GM20000 (cell line): ENCODE measurements at regions not wholly inside any gene's neighbourhood (a gene's known extent, or its start where the extent isn't known, plus 50 kb on each side); places are given as distances from the start of the nearest gene placed in this dataset.

ENCODE experiments used
- DNase-seq: peaks from one replicate; pipeline ENCODE4 v3.0.0; 2012; ENCODE audit warnings: low spot score
- CTCF ChIP-seq: IDR thresholded peaks from 2 replicates; pipeline ENCODE4 v1.5.1; 2012; ENCODE audit warnings: mild to moderate bottlenecking, control low read depth; ENCODE audit errors: extremely low read depth, missing control alignments

DNA sequence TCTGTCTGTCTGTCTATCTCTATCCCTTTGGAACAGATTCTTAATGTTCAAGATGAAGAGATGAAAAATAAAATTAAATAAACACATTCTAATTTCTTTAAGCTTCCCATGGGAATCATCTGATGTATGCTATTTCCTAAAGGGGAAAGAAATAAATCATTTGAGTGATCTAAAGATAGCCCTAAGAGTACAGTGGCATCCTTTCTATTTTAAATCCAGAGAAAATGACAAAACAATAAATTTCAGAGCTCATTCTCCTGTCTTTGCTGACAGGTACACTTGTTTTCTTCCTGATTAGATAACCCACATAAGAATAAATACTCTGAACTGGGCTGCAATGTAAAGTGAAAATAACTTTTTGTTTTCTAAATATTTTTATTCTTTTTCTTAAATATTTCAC is 550.4 kb downstream of the JRKL start:
- no peak for TF ChIP-seq CTCF

DNA sequence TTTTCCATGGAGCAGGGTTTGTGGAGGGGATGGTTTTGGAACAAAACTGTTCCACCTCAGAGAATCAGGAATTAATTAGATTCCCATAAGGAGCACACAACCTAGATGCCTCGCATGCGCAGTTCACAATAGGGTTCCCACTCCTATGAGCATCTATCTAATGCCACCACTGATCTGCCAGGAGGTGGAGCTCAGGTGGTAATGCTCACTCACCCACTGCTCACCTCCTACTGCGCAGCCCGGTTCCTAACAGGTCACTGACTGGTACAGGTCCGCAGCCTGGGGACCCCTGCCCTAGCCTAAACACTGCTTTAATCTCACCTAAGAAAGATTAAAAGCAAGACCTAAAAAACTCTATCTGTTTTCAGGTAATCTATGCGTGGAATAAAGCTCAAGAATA is 553.0 kb downstream of the JRKL start:
- TF ChIP-seq CTCF = no peak

More for the DNA sequence above, 550.4 kb downstream of the JRKL start:
- DNase-seq = no peak

GRCh38 chr11:96943970-96944369 is 554.2 kb downstream of the JRKL start:
- DNase-seq = no peak

More for the DNA sequence above, 553.0 kb downstream of the JRKL start:
- DNase-seq = no peak

DNA sequence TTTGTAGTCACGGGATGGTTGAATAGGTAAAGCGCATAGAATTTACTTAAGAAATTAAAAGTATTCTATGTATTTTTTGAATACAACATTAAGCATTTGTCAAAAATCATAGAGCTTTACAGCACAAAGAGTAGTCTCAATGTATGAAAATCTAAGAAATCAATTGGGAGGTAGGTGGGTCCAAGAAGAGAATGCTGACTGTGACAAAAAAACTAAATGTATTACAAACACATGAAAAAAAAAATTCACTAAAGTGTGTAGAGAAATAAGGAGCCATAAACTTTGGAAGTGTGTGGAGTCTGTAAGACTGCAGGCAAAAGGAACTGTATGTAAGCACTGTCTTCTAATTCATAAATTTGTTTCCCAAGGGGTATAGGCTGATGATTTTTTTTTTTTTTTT is 558.3 kb downstream of the JRKL start:
- no peak for TF ChIP-seq CTCF
- DNase-seq = no peak

More at GRCh38 chr11:96943970-96944369, 554.2 kb downstream of the JRKL start:
- TF ChIP-seq CTCF = no peak

DNA sequence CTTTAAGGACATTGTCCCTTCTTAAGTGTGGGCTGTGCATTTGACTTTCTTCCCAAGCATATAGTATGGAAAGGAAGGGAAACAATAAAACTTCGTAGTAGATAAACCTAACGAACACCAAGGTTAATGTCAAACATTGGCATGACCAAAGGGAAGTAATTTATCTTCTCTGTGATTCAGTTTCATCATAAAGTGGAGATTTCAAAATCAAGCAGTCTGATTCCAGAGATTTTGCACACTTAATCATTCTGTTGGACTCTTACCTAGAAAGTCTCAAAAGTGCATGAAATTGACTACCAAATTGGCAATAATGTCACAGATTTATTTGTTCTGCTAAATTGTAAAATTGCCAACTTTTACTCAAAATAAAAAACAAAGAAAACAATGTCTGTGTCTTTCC is 559.7 kb downstream of the JRKL start:
- no peak for TF ChIP-seq CTCF
- no peak for DNase-seq

DNA sequence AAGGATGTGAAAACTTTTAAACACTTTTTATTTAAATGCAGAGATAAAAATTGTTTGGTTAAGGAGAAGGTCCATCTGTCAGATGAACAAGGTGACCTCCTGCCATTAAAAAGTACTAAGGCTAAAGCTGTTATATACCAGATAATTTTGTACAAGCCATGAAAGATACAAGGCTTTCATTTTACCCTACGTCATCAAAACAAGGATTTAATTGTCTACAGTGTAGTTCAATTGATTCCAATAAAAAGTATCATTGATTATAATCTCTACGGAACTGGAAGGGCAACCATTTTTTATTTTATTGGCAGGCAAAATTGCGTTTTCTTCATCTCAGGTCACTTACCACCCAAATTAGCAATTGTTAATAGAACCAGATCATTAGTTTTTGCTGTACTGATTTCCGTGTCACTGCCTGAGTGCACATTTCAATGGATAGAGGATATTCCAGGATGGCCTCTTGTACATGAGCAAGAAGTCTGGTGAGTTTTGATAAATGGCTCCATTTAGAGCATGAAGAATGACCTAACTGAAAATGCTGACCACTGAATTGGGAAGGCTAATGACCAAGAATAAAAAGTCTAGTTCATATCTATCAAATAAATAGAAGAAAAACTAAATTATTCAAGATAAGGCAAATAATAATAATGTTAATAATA is 564.9 kb downstream of the JRKL start:
- TF ChIP-seq CTCF = no peak
- DNase-seq = no peak

- no peak for TF ChIP-seq CTCF
- no peak for DNase-seq
These were observed 570.7 kb downstream of the JRKL start for GRCh38 chr11:96960476-96960875.
